Middle frontal gyrus (tissue), 1 donor: ENCODE measurements at regions not wholly inside any gene's neighbourhood (a gene's known extent, or its start where the extent isn't known, plus 50 kb on each side); places are given as distances from the start of the nearest gene placed in this dataset.
"Not testable (repeated sequence)": the region's sequence is repeated elsewhere in the genome, so short reads cannot be mapped to it uniquely, and the experiment has no call there.

ENCODE experiments used
- DNase-seq: peaks from one replicate; pipeline ENCODE4 v3.0.0-alpha.2; 2015; ENCODE audit warnings: low spot score; ENCODE audit errors: extremely low spot score

- no peak for DNase-seq
Measured at GRCh38 chr2:6109831-6110230, 417.6 kb downstream of the SOX11 start.

GRCh38 chr2:6111781-6112261 lies 419.6 kb downstream of the SOX11 start:
- no peak for DNase-seq

DNA sequence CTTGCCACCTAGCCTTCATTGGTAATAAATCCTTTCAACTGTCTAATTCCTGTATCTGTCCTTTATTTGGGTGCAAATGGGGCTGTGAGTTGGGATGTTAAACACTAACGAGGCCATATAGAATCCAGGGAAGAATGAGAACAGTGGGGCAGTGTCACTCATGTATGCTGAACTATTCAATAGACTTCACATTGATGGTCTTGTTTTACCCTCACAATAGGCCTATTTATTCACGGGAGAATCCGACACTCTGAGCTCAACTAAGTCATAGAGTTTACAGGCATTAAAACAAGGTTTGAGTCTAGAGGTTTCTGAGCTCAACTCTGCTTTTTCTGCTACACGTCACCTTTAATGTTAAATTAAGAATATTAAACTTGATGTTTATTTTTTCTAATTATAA lies 421.6 kb downstream of the SOX11 start:
- no peak for DNase-seq

GRCh38 chr2:6127718-6128117 lies 435.5 kb downstream of the SOX11 start:
- no peak for DNase-seq

GRCh38 chr2:6139142-6139541 lies 447.0 kb downstream of the SOX11 start:
- DNase-seq: no peak

DNA sequence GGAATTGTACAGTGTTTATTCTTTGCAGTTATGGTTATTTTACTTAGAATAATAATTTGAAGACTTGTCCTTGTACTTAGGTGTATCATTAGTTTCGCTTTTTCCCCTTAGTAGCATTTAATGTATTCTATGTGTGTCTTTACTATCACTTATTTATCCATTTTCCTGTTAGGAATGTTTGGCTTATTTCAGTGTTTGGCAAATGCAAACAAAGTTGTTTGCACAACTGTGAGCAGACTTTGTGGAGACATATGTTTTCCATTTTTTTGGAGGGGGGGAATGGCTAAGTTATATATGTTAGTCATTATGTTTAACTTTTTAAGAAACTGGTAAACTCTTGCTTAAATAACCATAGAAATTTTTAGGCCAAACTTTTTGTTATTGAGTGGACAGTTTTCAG lies 447.7 kb downstream of the SOX11 start:
- no peak for DNase-seq

- no peak for DNase-seq
Measured at GRCh38 chr2:6140509-6140908, 448.3 kb downstream of the SOX11 start.

- no peak for DNase-seq
Measured at GRCh38 chr2:6143812-6144211, 451.6 kb downstream of the SOX11 start.

DNA sequence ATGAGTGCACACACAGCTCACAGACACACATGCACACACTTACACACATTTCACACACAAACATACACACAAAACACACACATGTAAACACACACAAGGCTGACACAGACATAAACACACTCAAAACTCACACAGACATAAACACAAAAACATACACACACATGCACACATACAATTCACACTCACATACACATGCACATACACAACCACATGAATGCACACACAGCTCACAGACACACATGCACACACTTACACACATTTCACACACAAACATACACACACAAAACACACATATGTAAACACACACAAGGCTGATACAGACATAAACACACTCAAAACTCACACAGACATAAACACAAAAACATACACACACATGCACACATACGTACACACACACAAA lies 455.0 kb downstream of the SOX11 start:
- not testable (repeated sequence) for DNase-seq

DNA sequence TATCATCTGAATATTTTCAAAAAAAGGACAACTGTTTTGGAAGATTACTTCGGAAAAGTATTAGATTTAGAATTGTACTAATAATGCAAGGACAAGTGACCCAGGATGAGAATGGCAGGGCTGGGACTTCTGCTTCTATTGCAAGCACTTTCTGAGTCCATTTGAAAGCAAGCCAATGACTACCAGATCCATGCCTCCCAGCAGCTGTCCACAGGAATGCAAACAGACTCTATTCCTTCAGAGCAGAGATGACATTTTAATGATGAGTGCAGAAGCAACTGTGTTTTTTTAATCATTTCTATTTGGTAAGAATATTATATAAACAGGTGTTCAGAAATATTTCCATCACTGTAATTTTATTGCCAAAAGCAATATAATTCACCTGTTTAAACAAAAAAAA lies 456.7 kb downstream of the SOX11 start:
- no peak for DNase-seq

DNA sequence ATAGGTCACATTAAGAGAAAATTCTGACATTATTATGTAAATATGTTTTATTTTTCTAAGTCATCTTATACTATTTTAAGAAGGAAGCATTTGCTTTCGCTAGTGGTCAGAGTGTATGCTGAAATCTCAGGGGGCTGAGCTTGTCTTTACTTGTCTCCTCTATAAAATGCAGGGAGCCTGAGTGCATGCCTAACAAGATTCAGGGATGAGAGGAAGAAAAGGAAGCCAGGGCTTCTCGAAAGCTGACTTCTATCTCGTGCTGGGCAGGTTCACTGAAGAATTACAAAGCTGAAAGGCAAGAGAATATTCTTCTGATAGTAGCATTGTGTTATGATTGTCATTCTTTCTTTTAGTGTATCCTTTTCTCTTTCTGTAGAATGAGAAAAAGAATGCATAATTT lies 467.4 kb downstream of the SOX11 start:
- DNase-seq: no peak

- no peak for DNase-seq
Measured at GRCh38 chr2:6163932-6164331, 471.7 kb downstream of the SOX11 start.

- DNase-seq: no peak
Measured at GRCh38 chr2:6164986-6165747, 473.0 kb downstream of the SOX11 start.

- no peak for DNase-seq
Measured at GRCh38 chr2:6167592-6168138, 475.5 kb downstream of the SOX11 start.

DNA sequence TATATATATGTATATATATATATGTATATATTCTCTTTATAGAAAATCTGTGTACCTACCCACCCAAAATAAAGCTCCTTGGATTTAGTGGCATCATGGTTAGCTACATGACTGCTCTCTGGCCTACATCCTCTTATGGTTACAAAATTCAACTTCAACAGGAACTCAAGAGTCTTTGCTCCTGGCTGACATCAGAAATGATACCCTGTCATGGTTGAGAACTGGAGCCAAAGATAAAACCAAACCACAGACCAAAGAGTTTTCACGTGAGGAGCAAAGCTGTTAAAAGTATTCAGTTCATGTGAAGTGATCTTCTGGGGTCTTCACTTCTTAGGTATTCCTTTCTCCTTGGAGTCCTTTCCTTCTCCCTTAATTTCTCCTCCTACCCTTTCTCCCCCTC lies 476.3 kb downstream of the SOX11 start:
- DNase-seq: no peak

DNA sequence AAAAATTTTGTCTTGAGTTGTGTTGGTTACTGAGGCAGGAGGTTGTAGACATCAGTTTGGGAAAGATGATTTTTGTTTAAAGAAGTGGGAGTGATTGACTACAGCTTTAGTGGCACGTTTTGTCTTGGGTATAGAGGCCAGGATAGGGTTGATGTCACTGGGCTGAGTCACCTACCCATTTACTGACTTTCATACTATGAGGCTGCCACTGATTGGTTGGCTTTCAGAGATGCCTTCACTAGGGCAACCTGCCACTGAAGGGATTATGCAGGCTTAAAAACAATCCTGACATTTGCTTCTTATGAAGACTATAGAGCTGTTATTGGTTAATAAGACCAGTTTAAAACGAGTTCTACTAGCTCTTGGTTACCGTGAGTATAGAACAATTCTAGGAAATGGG lies 479.1 kb downstream of the SOX11 start:
- no peak for DNase-seq

- no peak for DNase-seq
Measured at GRCh38 chr2:6177811-6178210, 485.6 kb downstream of the SOX11 start.

GRCh38 chr2:6181525-6181924 lies 489.3 kb downstream of the SOX11 start:
- DNase-seq: no peak

GRCh38 chr2:6181926-6182325 lies 489.7 kb downstream of the SOX11 start:
- no peak for DNase-seq

DNA sequence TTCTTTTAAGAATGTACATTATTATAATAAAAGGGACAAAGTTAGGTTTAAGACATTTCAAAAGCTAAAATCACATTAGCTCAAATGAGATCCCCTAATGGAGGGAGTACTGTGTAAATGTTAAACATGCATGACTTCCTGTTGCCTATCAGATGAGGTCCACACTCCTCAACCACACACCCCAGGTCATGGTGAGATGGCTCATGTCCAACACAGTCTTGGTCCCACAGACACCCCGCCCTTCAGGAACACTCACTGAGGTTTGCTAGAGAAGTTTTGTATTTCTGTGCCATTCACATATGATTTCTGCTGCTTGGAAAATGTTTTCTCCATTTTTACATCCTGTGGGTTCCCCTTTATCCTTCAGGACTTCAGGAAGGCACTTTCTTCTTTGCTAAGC lies 491.0 kb downstream of the SOX11 start:
- DNase-seq: no peak

GRCh38 chr2:6184532-6185292 lies 492.5 kb downstream of the SOX11 start:
- DNase-seq: no peak

GRCh38 chr2:6186332-6187151 lies 494.4 kb downstream of the SOX11 start:
- no peak for DNase-seq
